ENCODE measurements at regions not wholly inside any gene's neighbourhood (a gene's known extent, or its start where the extent isn't known, plus 50 kb on each side); places are given as distances from the start of the nearest gene placed in this dataset.

DNA sequence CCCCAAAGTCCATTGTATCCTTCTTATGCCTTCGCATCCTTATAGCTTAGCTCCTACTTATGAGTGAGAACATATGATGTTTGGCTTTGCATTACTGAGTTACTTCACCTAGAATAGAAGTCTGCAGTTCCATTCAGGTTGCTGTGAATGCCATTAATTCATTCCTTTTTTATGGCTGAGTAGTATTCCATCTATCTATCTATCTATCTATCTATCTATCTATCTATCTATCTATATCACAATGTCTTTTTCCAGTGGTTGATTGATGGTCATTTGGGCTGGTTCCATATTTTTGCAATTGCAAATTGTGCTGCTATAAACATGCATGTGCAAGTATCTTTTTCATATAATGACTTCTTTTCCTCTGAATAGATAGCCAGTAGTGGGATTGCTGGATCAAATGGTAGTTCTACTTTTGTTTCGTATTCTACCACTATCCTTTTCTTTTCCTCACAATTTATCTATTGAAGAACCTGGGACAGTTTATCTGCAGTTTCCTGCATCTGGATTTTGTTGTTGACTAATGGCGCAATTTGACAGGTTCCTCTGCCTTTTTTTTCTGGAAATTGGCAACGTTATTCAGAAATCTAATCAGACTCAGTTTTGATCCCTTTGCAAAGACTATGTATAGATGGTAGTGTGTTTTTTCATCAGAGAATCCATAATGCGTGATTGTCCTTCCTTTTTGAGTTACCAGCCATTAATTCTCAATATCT is 287.2 kb downstream of the ARL4A start:
- TF ChIP-seq, protein P1, sequence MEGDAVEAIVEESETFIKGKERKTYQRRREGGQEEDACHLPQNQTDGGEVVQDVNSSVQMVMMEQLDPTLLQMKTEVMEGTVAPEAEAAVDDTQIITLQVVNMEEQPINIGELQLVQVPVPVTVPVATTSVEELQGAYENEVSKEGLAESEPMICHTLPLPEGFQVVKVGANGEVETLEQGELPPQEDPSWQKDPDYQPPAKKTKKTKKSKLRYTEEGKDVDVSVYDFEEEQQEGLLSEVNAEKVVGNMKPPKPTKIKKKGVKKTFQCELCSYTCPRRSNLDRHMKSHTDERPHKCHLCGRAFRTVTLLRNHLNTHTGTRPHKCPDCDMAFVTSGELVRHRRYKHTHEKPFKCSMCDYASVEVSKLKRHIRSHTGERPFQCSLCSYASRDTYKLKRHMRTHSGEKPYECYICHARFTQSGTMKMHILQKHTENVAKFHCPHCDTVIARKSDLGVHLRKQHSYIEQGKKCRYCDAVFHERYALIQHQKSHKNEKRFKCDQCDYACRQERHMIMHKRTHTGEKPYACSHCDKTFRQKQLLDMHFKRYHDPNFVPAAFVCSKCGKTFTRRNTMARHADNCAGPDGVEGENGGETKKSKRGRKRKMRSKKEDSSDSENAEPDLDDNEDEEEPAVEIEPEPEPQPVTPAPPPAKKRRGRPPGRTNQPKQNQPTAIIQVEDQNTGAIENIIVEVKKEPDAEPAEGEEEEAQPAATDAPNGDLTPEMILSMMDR (IDR thresholded peaks at IDR 0.05; ENCODE audit: borderline replicate concordance, extremely low read depth, insufficient read depth): no peak
- H3K9ac ChIP-seq (ENCODE audit: low read length in 3 of 3): no peak overlapping the region
- intact Hi-C loops (cut with DNase I): no loop called here
- H3K36me3 ChIP-seq (ENCODE audit: control insufficient read depth in 2 of 3, insufficient read depth in 3 of 3, low read length in 3 of 3): no peaks in the 10 kb centered on the region
- no peaks in the 10 kb centered on the region for H3K4me1 ChIP-seq (ENCODE audit: control insufficient read depth in 2 of 3, insufficient read depth in 2 of 3, low read depth in 1 of 3, low read length in 3 of 3)
- no peaks in the 10 kb centered on the region for H3K9me3 ChIP-seq (ENCODE audit: control insufficient read depth in 2 of 3, insufficient read depth in 1 of 3, low read length in 3 of 3)
- no peak for DNase-seq
- no peak overlapping the region for H3K4me3 ChIP-seq (ENCODE audit: low read length in 3 of 3)
- no peak for FAIRE-seq
- no peaks in the 10 kb centered on the region for H3K27me3 ChIP-seq (ENCODE audit: control insufficient read depth, insufficient read depth, low read length)
- H3K27ac ChIP-seq (ENCODE audit: low read depth in 2 of 2, low read length in 2 of 2): no peak overlapping the region

DNA sequence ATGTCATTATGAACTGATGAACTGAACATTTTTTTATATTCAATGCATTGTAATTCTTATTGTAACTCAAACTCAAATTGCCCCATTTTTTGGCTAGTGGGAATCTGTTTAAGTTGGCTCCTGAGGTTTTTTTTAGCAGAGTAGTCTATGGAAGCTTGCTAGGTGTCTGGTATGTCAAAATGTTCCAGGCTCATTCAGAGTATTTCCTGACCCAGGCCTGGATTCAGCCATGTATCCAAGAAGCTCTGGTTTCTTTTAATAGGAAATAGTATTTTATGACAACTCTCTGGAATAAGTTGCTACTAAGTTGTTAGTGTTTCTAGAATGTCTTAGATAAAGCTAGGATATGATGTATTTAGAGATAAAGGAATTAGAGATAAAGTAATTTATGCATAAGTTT is 288.0 kb downstream of the ARL4A start:
- Histone ChIP-seq H3K36me3 (ENCODE audit: control insufficient read depth in 2 of 3, insufficient read depth in 3 of 3, low read length in 3 of 3) (no peaks in the 10 kb centered on the region), H3K27ac (ENCODE audit: low read depth in 2 of 2, low read length in 2 of 2) (no peak overlapping the region), H3K27me3 (ENCODE audit: control insufficient read depth, insufficient read depth, low read length) (no peaks in the 10 kb centered on the region), H3K9ac (ENCODE audit: low read length in 3 of 3) (no peak overlapping the region), H3K4me3 (ENCODE audit: low read length in 3 of 3) (no peak overlapping the region), H3K9me3 (ENCODE audit: control insufficient read depth in 2 of 3, insufficient read depth in 1 of 3, low read length in 3 of 3) (no peaks in the 10 kb centered on the region), H3K4me1 (ENCODE audit: control insufficient read depth in 2 of 3, insufficient read depth in 2 of 3, low read depth in 1 of 3, low read length in 3 of 3) (no peaks in the 10 kb centered on the region)
- intact Hi-C loops (cut with DNase I): no loop called here
- TF ChIP-seq, protein P1 (IDR thresholded peaks at IDR 0.05; ENCODE audit: borderline replicate concordance, extremely low read depth, insufficient read depth): no peak
- DNase-seq (no peak), FAIRE-seq (no peak)

DNA sequence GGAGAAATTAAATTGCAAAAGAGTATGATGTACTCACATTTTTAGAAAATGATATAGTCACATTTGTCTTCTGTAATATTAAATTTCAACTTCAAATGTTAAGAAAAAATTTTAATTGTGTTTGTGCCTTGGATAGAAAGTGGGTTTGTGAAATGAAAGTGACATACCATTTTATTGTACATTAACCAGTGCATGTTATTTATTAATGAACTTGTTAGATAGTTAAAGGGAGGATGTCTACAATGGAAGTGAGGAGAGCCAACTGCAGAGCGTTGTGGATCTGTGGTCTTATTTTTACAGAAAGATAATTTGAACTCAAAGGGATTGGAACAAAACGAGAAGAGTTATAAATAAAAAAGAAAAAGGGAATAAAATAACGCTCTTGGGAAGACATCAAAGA is 291.7 kb downstream of the ARL4A start:
- no peaks in the 10 kb centered on the region for H3K4me1 ChIP-seq (ENCODE audit: control insufficient read depth in 2 of 3, insufficient read depth in 2 of 3, low read depth in 1 of 3, low read length in 3 of 3)
- no peak overlapping the region for H3K9ac ChIP-seq (ENCODE audit: low read length in 3 of 3)
- peak in 2 of 5 donors; percentile 19 to 50 for DNase-seq
- no peaks in the 10 kb centered on the region for H3K27me3 ChIP-seq (ENCODE audit: control insufficient read depth, insufficient read depth, low read length)
- H3K9me3 ChIP-seq (ENCODE audit: control insufficient read depth in 2 of 3, insufficient read depth in 1 of 3, low read length in 3 of 3): no peaks in the 10 kb centered on the region
- peak overlapping the region in 1 of 3 donors; percentile 8 for H3K4me3 ChIP-seq (ENCODE audit: low read length in 3 of 3)
- H3K27ac ChIP-seq (ENCODE audit: low read depth in 2 of 2, low read length in 2 of 2): peak overlapping the region in 1 of 2 donors; percentile 14
- intact Hi-C loops (cut with DNase I): no loop called here
- TF ChIP-seq, protein P1 (IDR thresholded peaks at IDR 0.05; ENCODE audit: borderline replicate concordance, extremely low read depth, insufficient read depth): no peak
- H3K36me3 ChIP-seq (ENCODE audit: control insufficient read depth in 2 of 3, insufficient read depth in 3 of 3, low read length in 3 of 3): no peaks in the 10 kb centered on the region
- peak; percentile 88 for FAIRE-seq

DNA sequence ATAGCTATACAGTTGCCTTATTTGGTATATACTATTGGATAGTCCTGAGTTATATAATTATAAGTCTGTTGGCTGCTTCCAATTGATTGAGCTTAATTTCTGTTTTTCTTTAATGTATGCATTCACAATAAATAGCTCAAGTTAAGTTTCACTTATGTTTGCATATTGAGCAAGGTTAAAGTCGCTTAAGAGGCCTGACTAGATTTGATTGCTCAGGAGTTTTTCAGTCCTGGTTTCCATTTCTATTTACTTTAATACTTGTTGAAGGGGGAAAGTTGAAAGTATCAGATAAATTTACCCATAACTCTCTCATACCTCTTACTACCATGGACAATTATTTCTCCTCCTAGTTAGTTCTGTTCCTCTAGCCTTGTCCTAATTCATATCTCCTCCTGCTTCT is 294.7 kb downstream of the ARL4A start:
- Histone ChIP-seq H3K4me3 (ENCODE audit: low read length in 3 of 3) (no peak overlapping the region), H3K27ac (ENCODE audit: low read depth in 2 of 2, low read length in 2 of 2) (no peak overlapping the region), H3K36me3 (ENCODE audit: control insufficient read depth in 2 of 3, insufficient read depth in 3 of 3, low read length in 3 of 3) (no peaks in the 10 kb centered on the region), H3K4me1 (ENCODE audit: control insufficient read depth in 2 of 3, insufficient read depth in 2 of 3, low read depth in 1 of 3, low read length in 3 of 3) (no peaks in the 10 kb centered on the region), H3K9ac (ENCODE audit: low read length in 3 of 3) (no peak overlapping the region), H3K9me3 (ENCODE audit: control insufficient read depth in 2 of 3, insufficient read depth in 1 of 3, low read length in 3 of 3) (no peaks in the 10 kb centered on the region), H3K27me3 (ENCODE audit: control insufficient read depth, insufficient read depth, low read length) (no peaks in the 10 kb centered on the region)
- DNase-seq: no peak
- intact Hi-C loops (cut with DNase I): no loop called here
- TF ChIP-seq, protein P1 (IDR thresholded peaks at IDR 0.05; ENCODE audit: borderline replicate concordance, extremely low read depth, insufficient read depth): no peak
- FAIRE-seq: no peak
